Sciatic nerve (tissue), 2 donors: ENCODE measurements at regions not wholly inside any gene's neighbourhood (a gene's known extent, or its start where the extent isn't known, plus 50 kb on each side); places are given as distances from the start of the nearest gene placed in this dataset.

Experiments
- ATAC-seq: fragments of 200-7000 bp; cut with Tn5 transposase; one replicate; pipeline ENCODE4 v1.9.1; 2020; ENCODE audit warnings: mild to moderate bottlenecking, moderate library complexity
- DNase-seq: peaks from one replicate; pipeline ENCODE4 v3.0.0-alpha.2; 2020; ENCODE audit warnings: low spot score
- intact Hi-C: fragments of 100-400 bp; cut with DNase I; formaldehyde crosslinking; loops from one replicate; pipeline ENCODE4 v1.14.2; 2022
- donor health status: DM: no; HTN: no; CAD: no.
- donor health status: DM: no; HTN: no; CAD: no.

- no peak for ATAC-seq
- intact Hi-C loops, result no loop called here
- DNase-seq, result no peak
Measured at GRCh38 chr16:51453251-51453650, 302.2 kb upstream of the SALL1 start.

GRCh38 chr16:51450909-51451308 is 299.8 kb upstream of the SALL1 start:
- no peak for ATAC-seq
- intact Hi-C loops, result no loop called here

GRCh38 chr16:51450376-51450775 is 299.3 kb upstream of the SALL1 start:
- intact Hi-C loops, result no loop called here
- no peak for DNase-seq

More at GRCh38 chr16:51450909-51451308, 299.8 kb upstream of the SALL1 start:
- DNase-seq, result no peak

GRCh38 chr16:51449441-51449840 is 298.4 kb upstream of the SALL1 start:
- ATAC-seq (no peak), DNase-seq (no peak)
- intact Hi-C loops, result no loop called here

More at GRCh38 chr16:51450376-51450775, 299.3 kb upstream of the SALL1 start:
- no peak for ATAC-seq

- DNase-seq (no peak), ATAC-seq (no peak)
- intact Hi-C loops, result no loop called here
Measured at GRCh38 chr16:51445250-51445649, 294.2 kb upstream of the SALL1 start.

GRCh38 chr16:51443934-51444333 is 292.9 kb upstream of the SALL1 start:
- ATAC-seq (no peak), DNase-seq (no peak)
- intact Hi-C loops, result no loop called here

- DNase-seq (no peak), ATAC-seq (no peak)
- intact Hi-C loops, result no loop called here
Measured at GRCh38 chr16:51442141-51442870, 291.2 kb upstream of the SALL1 start.

GRCh38 chr16:51440131-51440889 is 289.2 kb upstream of the SALL1 start:
- ATAC-seq (peak; percentile 59), DNase-seq (no peak)
- intact Hi-C loops, result no loop called here

GRCh38 chr16:51439271-51439670 is 288.2 kb upstream of the SALL1 start:
- intact Hi-C loops, result no loop called here
- no peak for DNase-seq
- no peak for ATAC-seq

GRCh38 chr16:51436742-51437141 is 285.7 kb upstream of the SALL1 start:
- no peak for ATAC-seq
- intact Hi-C loops, result no loop called here
- no peak for DNase-seq

GRCh38 chr16:51434567-51435198 is 283.6 kb upstream of the SALL1 start:
- ATAC-seq (no peak), DNase-seq (no peak)
- intact Hi-C loops, result no loop called here

- no peak for DNase-seq
- intact Hi-C loops, result no loop called here
- ATAC-seq, result no peak
Measured at GRCh38 chr16:51433599-51433998, 282.5 kb upstream of the SALL1 start.

GRCh38 chr16:51431517-51432241 is 280.6 kb upstream of the SALL1 start:
- DNase-seq (no peak), ATAC-seq (no peak)
- intact Hi-C loops, result no loop called here

GRCh38 chr16:51430716-51431369 is 279.8 kb upstream of the SALL1 start:
- intact Hi-C loops, result no loop called here
- ATAC-seq, result no peak
- DNase-seq, result no peak

GRCh38 chr16:51429041-51429440 is 278.0 kb upstream of the SALL1 start:
- DNase-seq (no peak), ATAC-seq (no peak)
- intact Hi-C loops, result loop anchor here (5.0 kb wide), 1 partner anchor 1483 kb away; no protein-coding TSS in a partner anchor

- intact Hi-C loops, result loop anchor here (5.0 kb wide), 1 partner anchor 1485 kb away; no protein-coding TSS in a partner anchor
- ATAC-seq (no peak), DNase-seq (no peak)
Measured at GRCh38 chr16:51427085-51427484, 276.0 kb upstream of the SALL1 start.

GRCh38 chr16:51426276-51426675 is 275.2 kb upstream of the SALL1 start:
- ATAC-seq (no peak), DNase-seq (no peak)
- intact Hi-C loops, result loop anchor here (5.0 kb wide), 1 partner anchor 1486 kb away; no protein-coding TSS in a partner anchor

- ATAC-seq, result no peak
- intact Hi-C loops, result no loop called here
- DNase-seq, result no peak
Measured at GRCh38 chr16:51420247-51420646, 269.2 kb upstream of the SALL1 start.

- no peak for ATAC-seq
- intact Hi-C loops, result no loop called here
- DNase-seq, result no peak
Measured at GRCh38 chr16:51419768-51420167, 268.7 kb upstream of the SALL1 start.
